Erythroblast (primary cell): ENCODE measurements at regions not wholly inside any gene's neighbourhood (a gene's known extent, or its start where the extent isn't known, plus 50 kb on each side); places are given as distances from the start of the nearest gene placed in this dataset.

Experiments used
- GATA1 ChIP-seq: IDR thresholded peaks from 2 replicates; pipeline ENCODE4 v1.6.1; 2011; ENCODE audit warnings: low read depth, mild to moderate bottlenecking, control low read depth, low read length, moderate library complexity
- POLR2A ChIP-seq: IDR thresholded peaks from 2 replicates; pipeline ENCODE4 v1.6.1; 2011; ENCODE audit warnings: mild to moderate bottlenecking, low read length

- TF ChIP-seq POLR2A: no peak
- TF ChIP-seq GATA1: no peak
Observed at GRCh38 chr4:44017422-44017739, 431.2 kb downstream of the KCTD8 start.
